Epithelial cell of proximal tubule (primary cell): ENCODE measurements at regions not wholly inside any gene's neighbourhood (a gene's known extent, or its start where the extent isn't known, plus 50 kb on each side); places are given as distances from the start of the nearest gene placed in this dataset.

Experiments
- DNase-seq: peaks from one replicate; pipeline ENCODE4 v3.0.0-alpha.2; 2011; ENCODE audit warnings: low read depth
- H3K4me3 ChIP-seq: 2 replicates; pipeline ENCODE4 v1.5.1; 2011; ENCODE audit warnings: low read depth, mild to moderate bottlenecking, low read length
- TF ChIP-seq, protein P1 (sequence below): conservative IDR thresholded peaks from 2 replicates; pipeline ENCODE4 v1.5.1; 2012; ENCODE audit warnings: low read depth, mild to moderate bottlenecking, low read length

DNA sequence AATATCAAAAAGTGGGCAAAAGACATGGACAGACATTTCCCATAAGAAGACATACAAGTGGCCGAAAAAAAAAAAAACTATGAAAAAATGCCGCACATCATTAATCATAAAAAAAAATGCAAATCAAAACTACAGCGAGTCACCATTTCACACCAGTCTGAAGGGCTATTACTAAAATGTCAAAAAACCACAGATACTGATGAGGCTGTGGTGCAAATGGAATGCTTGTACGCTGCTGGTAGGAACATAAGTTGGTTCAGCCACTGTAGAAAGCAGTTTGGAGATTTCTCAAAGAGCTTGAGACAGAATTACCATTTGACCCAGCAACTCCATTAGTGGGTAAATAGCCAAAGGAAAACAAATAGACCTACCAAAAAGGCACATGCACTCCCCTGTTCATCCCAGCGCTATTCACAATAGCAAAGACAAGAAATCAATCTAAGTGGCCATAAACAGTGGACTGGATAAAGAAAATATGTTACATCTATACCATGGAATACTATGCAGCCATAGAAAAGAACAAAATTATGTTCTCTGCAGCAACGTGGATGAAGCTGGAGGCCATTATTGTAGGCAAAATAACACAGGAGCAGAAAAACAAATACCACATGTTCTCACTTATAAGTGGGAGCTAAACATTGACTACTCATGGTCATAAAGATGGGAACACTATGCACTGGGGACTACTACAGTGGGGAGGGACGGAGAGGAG, 110.6 kb upstream of the BOD1 start:
- DNase-seq, result no peak
- TF ChIP-seq, protein P1, sequence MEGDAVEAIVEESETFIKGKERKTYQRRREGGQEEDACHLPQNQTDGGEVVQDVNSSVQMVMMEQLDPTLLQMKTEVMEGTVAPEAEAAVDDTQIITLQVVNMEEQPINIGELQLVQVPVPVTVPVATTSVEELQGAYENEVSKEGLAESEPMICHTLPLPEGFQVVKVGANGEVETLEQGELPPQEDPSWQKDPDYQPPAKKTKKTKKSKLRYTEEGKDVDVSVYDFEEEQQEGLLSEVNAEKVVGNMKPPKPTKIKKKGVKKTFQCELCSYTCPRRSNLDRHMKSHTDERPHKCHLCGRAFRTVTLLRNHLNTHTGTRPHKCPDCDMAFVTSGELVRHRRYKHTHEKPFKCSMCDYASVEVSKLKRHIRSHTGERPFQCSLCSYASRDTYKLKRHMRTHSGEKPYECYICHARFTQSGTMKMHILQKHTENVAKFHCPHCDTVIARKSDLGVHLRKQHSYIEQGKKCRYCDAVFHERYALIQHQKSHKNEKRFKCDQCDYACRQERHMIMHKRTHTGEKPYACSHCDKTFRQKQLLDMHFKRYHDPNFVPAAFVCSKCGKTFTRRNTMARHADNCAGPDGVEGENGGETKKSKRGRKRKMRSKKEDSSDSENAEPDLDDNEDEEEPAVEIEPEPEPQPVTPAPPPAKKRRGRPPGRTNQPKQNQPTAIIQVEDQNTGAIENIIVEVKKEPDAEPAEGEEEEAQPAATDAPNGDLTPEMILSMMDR, result no peak
- H3K4me3 ChIP-seq, result no peak overlapping the region

DNA sequence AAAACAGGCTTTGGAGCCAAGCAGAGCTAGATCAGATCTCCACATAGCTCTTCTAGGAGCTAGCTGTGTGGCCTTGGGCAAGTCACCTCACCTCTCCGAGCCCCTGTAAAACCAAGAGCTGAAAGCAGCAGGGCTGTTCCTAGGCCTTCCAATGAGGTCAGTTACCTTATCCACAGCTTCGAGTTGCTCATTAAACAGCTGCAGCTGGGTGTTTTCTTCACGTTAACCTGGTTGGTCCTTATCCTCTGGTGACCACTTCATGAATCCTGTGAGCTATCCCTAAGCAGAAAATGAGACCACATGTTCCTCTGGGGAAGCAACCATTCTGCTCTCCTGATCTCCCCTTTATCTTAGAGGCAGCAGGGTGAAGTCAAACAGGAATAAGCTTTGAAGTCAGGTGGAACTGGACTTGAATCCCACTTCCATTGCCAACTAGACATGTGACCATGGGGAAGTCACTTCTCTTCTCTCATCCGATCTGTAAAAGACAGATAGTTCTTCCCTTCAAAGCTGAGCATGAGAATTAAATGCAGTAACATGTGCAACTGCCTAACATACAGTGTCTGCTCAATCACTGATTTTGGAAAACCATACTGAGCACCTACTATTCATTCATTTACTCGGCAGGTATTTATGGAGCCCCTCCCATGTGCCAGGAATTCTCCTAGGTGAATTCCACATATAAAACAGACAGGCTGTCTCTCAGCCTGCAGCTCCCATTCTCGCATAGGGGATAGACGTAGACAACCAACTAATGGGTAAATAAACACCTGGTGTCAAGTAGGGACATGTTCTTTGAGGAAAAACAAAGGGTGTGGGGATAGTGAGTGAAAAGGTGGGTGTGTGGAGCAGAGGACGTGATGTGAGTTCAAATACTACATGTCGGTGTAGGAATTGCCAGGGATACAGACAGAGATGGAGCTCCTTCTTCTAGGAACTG, 111.7 kb upstream of the BOD1 start:
- TF ChIP-seq, protein P1, result no peak
- H3K4me3 ChIP-seq, result no peak overlapping the region

DNA sequence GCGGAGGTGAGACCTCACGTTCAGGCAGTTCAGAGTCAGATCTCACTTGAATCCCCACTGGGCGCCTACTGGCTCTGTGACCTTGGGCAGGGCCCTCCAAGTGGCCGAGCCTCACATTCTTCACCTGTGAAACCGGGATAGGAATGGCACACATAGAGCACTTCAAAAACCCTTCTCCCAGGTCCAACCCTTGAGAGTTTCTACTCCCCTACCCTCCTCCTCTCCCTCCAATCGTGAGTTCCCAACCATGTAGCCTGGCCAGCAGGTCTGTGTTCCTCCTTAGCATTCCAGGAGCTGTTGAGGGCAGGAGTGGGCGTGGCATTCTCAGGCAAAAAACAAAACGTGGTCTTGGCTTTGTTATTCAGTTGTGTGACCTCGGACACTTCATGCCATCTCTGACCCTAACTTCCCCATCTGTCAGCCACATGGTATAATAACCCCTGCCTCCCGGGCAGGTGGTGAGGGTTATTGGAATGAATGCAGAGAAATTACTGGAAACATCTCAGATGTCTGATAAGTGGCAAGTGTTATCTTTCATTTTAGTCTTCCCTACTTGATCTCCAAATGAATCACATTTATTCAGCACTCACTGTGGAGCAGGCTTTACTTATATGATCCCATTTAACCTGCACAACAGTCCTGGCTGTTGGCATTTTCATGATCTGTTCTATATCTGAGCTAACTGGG, 112.8 kb upstream of the BOD1 start:
- no peak overlapping the region for H3K4me3 ChIP-seq
- TF ChIP-seq, protein P1, result no peak

More for the DNA sequence above, 111.7 kb upstream of the BOD1 start:
- DNase-seq, result no peak

DNA sequence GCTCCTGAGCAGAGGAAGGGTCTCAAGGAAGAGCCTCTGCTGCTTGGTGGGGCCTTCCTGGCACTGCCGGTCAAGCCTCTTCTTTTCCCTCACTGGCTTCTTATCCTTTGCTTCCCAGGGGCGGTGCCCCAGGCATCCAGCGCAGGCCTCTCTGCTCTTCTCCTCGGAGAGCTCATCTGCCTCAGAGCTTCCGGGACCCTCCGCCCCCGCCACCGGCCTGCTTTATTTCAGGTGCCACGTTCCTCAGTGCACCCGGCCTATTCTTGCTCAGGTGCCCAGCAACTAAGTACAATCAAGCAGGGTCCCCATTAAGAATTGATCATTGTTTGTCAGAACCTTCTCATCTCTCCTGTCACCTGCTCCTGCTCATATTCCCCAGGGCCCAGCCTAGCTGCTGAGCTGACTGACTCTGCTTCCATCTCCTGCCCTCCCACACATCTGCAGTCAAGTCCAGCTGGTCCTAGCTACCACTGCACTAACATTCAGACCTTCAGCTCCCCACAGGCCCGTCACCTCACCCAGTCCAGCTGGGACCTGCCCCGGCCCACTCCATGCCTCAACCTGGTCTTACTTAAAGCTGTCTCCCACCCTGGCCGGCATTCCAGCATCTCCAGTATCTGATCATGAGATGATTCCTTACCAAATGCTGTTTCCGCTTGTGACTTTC, 114.3 kb upstream of the BOD1 start:
- TF ChIP-seq, protein P1, result no peak
- DNase-seq, result no peak
- no peak overlapping the region for H3K4me3 ChIP-seq

More for the DNA sequence above, 112.8 kb upstream of the BOD1 start:
- DNase-seq, result no peak

DNA sequence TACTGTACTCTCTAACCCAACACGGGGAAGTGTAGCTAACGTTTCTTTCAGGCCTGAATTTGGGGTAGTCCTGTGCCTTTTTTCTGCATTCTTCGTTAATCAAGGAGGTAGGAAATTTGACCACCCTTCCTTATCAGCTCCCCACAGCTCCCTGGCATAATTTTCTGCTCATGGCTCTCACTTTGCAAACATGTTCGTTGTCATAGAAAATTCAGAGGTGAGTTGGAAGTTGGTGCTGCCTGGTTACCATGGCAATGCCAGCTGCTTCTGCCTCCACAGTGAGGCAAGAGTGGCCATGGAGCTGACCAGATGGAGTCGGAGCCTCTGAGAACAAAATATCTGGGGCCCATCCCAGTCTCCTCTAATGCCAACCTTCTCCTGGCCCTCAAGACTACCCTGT, 116.6 kb upstream of the BOD1 start:
- TF ChIP-seq, protein P1, result no peak
- H3K4me3 ChIP-seq, result no peak overlapping the region

DNA sequence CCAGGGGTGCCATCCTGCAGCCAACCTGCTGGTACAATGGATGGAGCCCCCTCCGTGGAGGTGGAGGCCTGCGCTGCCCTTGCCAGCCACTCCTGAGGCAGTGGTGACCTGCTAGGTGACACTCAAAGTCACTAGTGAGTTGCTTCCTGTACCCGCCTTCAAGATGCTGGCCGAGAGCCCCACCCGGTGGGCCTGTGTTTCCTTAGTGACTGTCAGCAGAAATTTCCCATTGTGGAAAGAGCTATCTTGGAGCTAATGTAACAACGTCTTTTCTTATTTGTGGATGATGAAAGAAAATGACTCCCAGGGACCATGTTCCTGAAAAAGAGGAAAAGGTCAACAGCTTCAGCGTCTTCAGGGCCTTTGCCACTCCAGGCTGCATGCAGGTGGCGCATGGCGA, 117.0 kb upstream of the BOD1 start:
- no peak for DNase-seq
- H3K4me3 ChIP-seq, result no peak overlapping the region
- TF ChIP-seq, protein P1, result no peak

More for the DNA sequence above, 116.6 kb upstream of the BOD1 start:
- DNase-seq, result no peak
